ENCODE measurements at regions not wholly inside any gene's neighbourhood (a gene's known extent, or its start where the extent isn't known, plus 50 kb on each side); places are given as distances from the start of the nearest gene placed in this dataset.

GRCh38 chr2:222058819-222059445, 239.9 kb downstream of the PAX3 start:
- TF ChIP-seq CTCF (IDR thresholded peaks at IDR 0.05 in 2 of 3, conservative IDR thresholded peaks at IDR 0.05 in 1 of 3; ENCODE audit: borderline replicate concordance in 1 of 3, insufficient read depth in 1 of 3, low read depth in 2 of 3, low read length in 2 of 3) (no peak), POLR2A (IDR thresholded peaks at IDR 0.05; ENCODE audit: borderline replicate concordance, extremely low read depth, insufficient read depth, insufficient read length) (no peak), ATF3 (IDR thresholded peaks at IDR 0.05) (no peak), JUND (IDR thresholded peaks at IDR 0.05) (no peak), POLR2AphosphoS5 (IDR thresholded peaks at IDR 0.05; ENCODE audit: low read depth, low read length) (no peak), SRF (IDR thresholded peaks at IDR 0.05; ENCODE audit: low read depth) (no peak)

Data from HCT116 (cell line).